LNCAP (cell line): ENCODE measurements at regions not wholly inside any gene's neighbourhood (a gene's known extent, or its start where the extent isn't known, plus 50 kb on each side); places are given as distances from the start of the nearest gene placed in this dataset.

Experiments
- TF ChIP-seq, protein P1 (sequence below): fragments of 450-650 bp; IDR thresholded peaks from 2 replicates; pipeline ENCODE4 v1.5.1; 2017; ENCODE audit warnings: mild to moderate bottlenecking

DNA sequence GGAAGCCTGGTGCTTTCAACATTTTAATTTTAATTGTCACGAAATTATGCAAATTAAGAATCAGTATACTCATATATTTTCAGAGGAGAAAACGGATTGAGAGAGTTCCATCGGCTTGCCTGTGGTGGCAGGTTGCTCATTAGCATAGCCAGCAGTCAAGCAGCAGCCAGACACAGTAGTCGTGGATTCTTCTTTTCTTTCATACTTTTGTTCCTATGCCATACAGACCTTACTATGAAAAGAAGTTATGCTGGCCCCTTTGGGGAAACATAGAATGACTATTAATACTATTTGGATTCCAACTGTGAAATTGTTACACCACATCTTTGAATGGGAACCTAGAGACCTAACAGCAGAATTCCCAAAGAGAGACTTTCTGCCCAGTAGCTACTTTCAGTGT lies 617.7 kb upstream of the CA10 start:
- TF ChIP-seq, protein P1, sequence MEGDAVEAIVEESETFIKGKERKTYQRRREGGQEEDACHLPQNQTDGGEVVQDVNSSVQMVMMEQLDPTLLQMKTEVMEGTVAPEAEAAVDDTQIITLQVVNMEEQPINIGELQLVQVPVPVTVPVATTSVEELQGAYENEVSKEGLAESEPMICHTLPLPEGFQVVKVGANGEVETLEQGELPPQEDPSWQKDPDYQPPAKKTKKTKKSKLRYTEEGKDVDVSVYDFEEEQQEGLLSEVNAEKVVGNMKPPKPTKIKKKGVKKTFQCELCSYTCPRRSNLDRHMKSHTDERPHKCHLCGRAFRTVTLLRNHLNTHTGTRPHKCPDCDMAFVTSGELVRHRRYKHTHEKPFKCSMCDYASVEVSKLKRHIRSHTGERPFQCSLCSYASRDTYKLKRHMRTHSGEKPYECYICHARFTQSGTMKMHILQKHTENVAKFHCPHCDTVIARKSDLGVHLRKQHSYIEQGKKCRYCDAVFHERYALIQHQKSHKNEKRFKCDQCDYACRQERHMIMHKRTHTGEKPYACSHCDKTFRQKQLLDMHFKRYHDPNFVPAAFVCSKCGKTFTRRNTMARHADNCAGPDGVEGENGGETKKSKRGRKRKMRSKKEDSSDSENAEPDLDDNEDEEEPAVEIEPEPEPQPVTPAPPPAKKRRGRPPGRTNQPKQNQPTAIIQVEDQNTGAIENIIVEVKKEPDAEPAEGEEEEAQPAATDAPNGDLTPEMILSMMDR, result no peak

DNA sequence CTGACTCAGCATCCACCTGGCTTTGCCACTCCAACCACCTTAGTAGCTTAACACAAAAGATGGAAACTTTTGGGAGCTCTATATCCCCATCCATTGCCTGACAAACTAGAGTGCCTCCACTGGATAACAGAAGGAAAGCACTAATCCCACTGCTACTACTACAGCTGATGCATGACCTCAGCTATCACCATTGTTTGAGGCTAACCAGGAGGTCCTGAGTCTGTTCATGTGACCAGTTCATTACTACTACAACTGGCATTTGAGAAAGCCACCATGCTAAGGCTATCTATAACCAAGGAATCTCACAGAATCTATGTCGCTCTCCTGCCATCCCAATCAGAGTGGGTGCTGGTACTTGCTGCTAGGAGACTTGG lies 604.3 kb upstream of the CA10 start:
- TF ChIP-seq, protein P1, result no peak

DNA sequence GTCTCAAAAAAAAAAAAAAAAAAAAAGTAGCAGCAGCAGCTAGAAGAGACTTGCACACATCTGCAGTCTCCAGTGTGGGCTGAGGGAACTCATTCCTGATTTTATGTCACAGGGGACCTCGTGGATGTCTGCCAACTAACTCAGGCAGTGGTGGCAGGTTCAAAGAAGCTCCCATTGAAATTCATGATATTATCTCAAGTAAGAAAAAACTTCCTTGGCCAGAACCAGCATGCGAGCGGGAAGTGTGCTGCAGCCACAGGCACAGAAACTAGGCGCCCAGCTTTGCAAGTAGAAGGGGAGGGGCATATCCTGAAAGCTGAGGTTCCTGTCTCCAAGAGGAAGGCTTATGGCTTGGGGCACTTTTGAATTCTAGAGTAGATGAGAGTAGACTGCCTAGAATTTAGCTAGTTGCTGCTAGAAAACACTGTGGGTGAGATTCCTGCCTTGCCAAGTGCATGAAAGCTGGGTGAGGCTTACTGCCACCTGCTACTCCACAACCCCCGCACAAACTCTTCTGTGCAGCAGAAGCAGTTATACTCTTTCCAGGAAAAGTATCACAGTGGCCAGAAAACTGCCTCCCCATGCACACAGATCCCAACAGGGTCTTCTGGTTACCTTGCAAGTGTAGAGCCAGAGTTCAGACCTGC lies 603.8 kb upstream of the CA10 start:
- TF ChIP-seq, protein P1, result no peak

DNA sequence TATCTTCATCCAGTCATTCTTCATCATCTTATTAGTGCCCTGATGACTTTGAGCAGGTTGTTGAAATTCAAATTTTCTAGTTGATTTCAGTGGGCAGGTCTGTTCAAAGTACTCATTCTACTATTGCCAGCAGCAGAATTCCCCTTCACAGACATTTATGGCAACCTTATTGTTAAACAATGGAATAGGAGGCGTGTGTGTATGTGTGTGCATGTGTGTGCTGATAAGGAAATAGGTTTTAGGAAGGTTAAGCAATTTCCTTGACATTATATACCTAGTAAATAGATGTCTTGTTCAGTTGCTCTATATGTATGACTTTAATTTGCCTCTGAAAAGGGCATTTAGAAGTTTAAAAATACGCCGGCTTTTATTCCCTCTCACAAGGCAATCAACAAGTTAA lies 601.4 kb upstream of the CA10 start:
- TF ChIP-seq, protein P1, result no peak

DNA sequence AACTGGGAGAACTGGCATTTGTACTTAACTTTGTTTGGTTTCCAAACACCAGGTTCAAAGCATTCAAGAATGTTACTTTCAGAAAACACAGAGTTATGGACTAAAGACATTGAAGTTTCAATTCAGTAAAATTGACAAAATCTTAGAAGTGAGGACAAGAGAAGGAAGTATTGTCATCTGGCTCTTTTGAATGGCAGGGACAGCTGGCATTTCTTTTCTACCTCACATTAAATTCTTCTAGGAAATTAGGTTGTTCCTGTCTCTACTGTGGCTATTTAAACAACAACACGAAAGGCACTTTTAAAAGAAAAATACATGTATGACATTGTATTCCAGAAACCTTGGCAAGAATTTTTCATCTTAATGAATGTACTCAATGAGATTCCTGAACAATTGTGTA lies 600.0 kb upstream of the CA10 start:
- TF ChIP-seq, protein P1, result no peak

DNA sequence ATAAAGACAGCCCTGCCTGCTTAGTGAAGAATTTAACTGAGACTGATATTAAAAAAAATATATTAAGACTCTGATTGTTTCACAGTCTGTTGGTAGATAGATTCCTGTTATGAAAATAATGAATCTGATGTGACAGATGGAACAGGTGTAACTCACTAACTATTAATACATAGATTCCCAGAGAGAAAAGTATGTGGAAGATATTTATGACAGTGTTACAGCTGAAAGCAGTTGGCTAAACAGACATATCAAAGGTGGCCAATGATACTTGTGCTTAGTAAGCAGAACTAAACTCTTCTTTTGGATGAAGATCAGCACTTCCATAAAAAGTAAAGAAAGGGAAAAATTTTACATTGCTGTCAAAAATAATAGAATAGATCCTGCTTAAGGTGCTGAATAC lies 598.2 kb upstream of the CA10 start:
- TF ChIP-seq, protein P1, result no peak

DNA sequence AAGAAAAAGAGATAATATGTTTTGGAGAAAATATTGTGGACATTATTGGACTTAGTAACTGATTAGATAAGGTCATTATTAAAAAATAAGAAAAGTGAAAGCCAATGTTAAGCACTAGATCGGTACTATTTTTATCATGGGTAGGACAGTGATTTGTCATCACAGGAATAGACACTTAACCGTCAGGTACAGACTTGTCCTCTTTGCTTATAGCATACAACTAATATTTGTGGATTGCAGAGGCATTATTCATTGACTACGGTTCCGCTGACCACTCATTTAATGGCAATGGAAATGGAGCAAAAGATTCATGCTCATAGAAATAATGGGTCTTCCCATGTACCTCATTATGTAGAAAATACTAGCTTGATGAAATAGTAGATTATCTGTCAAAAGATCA lies 596.3 kb upstream of the CA10 start:
- TF ChIP-seq, protein P1, result no peak

DNA sequence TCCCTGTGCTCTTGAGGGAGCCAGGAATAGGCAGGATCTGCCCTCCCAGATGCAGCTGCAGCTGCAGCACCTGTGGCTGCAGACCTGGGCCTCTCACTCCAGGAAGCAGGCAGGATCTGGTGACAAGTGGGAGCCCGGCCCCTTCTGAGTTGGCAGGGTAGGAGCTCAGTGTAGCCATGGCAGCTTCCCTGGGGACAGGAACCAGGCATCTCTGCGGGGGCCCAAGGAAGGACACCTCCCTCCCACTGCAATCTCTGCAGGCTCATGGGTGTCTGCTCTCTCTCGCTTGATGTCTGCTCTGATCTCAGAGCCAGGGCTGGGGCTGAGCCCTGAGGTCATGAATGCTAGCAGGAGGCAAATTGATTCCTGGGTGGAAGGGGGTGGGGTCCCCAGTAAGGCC lies 592.5 kb upstream of the CA10 start:
- TF ChIP-seq, protein P1, result no peak
